HG02885 (cell line): ENCODE measurements at regions not wholly inside any gene's neighbourhood (a gene's known extent, or its start where the extent isn't known, plus 50 kb on each side); places are given as distances from the start of the nearest gene placed in this dataset.

Experiments
- ATAC-seq: cut with Tn5 transposase; IDR thresholded peaks from one replicate; pipeline ENCODE4 v1.9.1; 2021; ENCODE audit warnings: mild to moderate bottlenecking; ENCODE audit not compliant: unreplicated experiment, poor library complexity

- ATAC-seq: no peak
Observed at GRCh38 chr4:13887010-13887409, 259.5 kb upstream of the BOD1L1 start.

- ATAC-seq: no peak
Observed at GRCh38 chr4:13888112-13888511, 260.6 kb upstream of the BOD1L1 start.

GRCh38 chr4:13891544-13891939, 264.0 kb upstream of the BOD1L1 start:
- no peak for ATAC-seq

- no peak for ATAC-seq
Observed at GRCh38 chr4:13892739-13893105, 265.2 kb upstream of the BOD1L1 start.

DNA sequence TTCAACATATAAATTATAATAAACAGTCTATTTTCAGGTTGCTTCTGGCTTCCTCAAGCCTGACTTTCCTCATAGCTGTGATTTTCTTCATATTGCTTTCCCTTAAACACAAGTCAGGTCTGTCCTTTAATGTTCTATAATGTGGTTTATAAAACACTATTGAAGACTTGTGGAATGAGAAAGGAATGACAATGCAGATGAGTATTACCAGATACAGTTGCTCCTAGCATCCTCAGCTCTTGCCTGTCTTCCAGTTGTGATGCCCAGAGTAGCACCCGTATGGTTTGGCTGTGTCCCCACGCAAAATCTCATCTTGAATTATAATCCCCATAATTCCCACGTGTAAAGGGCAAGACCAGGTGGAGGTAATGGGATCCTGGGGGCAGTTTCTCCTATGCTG, 265.7 kb upstream of the BOD1L1 start:
- no peak for ATAC-seq

- no peak for ATAC-seq
Observed at GRCh38 chr4:13893987-13894386, 266.5 kb upstream of the BOD1L1 start.

GRCh38 chr4:13900780-13901179, 273.3 kb upstream of the BOD1L1 start:
- ATAC-seq: no peak

- no peak for ATAC-seq
Observed at GRCh38 chr4:13902146-13902545, 274.6 kb upstream of the BOD1L1 start.

- ATAC-seq: no peak
Observed at GRCh38 chr4:13903061-13903460, 275.5 kb upstream of the BOD1L1 start.

GRCh38 chr4:13903901-13904300, 276.4 kb upstream of the BOD1L1 start:
- ATAC-seq: no peak

DNA sequence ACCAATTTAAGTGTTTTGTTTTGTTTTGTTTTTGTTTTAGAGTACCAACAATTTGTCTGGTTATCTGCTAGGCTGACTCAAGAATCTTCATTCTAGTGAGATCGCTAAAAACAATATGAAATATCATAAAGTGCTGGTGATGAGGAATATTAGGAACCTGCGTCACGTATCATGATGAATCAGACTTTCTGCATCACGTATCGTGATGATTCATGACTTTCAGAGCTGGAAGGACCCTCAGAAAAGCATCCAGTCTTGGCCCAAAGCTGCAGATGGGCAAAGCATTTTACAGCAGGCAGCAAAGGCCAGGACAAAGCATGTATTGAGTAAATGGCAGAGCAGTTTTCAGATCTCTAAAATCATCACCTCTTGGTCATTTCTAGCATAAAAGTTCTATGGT, 278.0 kb upstream of the BOD1L1 start:
- ATAC-seq: no peak

DNA sequence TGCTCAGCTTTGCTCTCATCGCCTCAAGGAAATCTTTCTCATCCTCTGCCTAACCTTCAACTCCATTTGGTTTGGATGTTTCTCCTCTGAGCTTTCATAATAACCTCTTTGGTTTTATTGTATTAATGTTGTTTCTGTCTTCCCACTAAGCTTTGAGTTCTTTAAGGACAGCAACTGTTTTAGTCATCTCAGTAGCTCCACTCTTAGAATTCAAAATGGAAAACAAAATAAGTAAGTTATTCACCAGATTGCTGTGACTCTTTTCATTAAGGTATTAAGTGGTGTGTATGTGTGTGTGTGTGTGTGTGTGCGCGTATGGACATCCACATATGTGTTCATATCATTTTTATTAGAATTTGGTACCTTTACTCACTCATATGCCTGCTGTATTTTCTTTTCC, 279.2 kb upstream of the BOD1L1 start:
- no peak for ATAC-seq

- ATAC-seq: no peak
Observed at GRCh38 chr4:13907255-13907751, 279.8 kb upstream of the BOD1L1 start.

DNA sequence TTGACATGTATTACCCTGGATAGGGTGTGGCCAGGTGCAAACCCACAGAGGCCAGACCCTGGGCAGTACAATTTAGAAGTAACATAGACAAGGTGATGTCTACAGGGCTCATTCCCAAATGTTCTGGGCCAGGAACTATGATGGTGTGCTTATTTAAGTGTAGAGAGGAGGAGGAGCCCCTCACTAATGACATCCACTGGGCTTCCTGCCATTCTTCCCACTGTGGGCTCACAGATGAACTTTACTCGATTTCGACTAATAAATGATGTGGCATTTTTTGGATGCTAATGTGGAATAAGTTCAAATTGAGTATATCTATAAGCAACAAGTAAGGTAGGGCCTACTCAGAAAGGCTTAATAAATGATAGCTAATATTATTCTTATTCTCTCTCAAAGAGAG, 280.9 kb upstream of the BOD1L1 start:
- ATAC-seq: no peak

- no peak for ATAC-seq
Observed at GRCh38 chr4:13910556-13910955, 283.0 kb upstream of the BOD1L1 start.

DNA sequence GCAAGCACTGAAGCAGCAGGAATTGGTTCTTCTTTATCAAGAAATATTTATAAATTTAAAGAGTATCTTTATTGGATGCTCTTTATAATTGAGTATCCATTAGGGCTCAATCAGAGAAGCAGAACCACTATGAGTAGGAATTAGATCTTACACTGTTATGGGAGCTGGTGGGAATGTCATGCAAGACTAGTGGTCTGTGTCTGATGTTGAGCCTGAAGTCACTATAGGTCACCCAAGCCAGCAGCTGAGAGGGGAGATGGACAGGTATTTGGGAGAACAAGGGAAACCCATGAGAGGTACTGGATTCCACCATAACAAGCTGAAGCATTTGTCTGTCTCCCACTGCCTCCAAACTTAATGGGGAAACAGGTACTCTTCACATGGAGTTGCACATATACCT, 283.7 kb upstream of the BOD1L1 start:
- no peak for ATAC-seq

- ATAC-seq: no peak
Observed at GRCh38 chr4:13912436-13912925, 285.0 kb upstream of the BOD1L1 start.

DNA sequence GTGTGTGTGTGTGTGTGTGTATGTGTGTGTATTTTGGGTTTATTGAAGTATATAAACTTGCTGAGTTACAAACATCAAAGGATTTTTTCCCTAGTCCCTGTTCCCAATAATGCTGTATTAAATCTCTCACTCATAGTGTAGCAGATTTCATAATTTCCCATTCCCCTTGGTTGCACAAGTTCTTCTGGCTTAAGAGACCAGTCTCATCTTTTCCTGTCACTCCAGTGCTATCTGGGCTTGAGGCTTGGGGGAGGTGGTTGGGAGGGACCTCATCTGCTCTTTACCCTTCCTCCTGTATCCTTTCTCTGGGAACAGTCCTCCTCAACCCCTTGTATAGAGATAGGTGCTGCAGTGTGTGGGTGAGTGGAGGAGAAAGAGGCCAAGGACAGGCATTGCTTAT, 285.4 kb upstream of the BOD1L1 start:
- ATAC-seq: no peak

DNA sequence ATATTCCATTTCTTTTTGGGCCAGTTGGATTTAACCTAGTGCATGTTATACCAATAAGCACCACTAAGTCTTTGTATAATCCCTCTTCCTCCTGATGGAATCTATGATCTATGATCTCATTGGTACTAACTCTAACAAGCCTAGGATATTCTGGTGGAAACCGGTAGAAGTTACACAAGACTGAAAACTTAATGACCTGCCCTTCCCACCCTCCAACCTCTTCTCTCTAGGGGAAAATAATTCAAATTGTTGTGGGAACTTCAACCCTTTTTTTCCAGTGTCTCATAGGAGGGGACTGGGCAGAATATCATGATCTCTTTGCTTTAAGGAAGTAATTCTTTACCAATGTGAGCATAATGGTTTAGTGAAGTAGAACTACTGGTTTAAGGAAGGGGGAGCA, 289.5 kb upstream of the BOD1L1 start:
- no peak for ATAC-seq

DNA sequence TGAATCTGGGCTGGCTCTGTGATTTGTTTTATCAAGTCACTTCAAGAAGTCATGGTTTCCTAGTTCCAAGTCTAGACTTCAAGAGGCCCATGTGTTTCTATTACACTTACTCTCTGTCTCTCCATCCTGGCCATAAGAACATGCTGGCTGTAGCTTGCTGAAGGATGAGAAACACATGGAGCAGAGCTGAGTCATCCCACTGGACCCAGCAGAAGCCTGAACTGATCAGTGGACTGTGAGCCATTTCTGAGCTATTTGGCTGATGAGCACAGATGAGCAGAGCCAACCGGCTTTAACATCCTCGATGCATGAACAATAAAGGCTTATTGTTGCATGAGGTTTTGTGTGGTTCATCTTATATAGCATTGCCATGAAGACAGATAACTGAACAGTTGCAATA, 290.6 kb upstream of the BOD1L1 start:
- no peak for ATAC-seq

DNA sequence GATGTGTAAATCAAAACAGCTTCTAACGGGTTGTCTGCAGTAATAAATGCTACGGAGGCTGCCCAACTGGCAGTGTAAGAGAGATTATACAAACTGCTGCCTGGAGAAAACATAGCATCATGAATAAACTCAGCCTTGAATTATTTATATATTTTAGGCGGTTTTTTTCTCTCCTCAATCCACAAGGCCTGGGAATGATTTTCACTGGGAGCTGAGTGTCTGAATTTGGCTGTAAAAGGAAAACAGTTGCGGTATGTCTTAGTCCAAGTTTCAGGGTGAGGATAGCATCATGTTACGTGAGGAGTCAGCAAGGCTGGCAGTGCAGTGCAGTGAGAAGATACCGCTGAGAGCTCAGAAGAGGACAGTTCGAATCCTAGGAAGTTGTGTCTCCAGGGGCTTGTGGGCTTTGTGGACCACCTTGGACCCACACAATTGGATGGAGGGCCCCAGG, 291.5 kb upstream of the BOD1L1 start:
- no peak for ATAC-seq

GRCh38 chr4:13920111-13920875, 292.8 kb upstream of the BOD1L1 start:
- no peak for ATAC-seq
